NT2/D1 (cell line): ENCODE measurements at regions not wholly inside any gene's neighbourhood (a gene's known extent, or its start where the extent isn't known, plus 50 kb on each side); places are given as distances from the start of the nearest gene placed in this dataset.

Experiments
- DNase-seq: peaks from one replicate; pipeline ENCODE4 v3.0.0-alpha.2; 2011; ENCODE audit warnings: low read depth, low spot score
- H3K27me3 ChIP-seq: 2 replicates; pipeline ENCODE4 v1.6.0; 2011; ENCODE audit warnings: mild to moderate bottlenecking; ENCODE audit not compliant: insufficient read length, insufficient read depth
- H3K36me3 ChIP-seq: 2 replicates; pipeline ENCODE4 v1.6.1; 2011; ENCODE audit warnings: mild to moderate bottlenecking, low read length, mixed read lengths; ENCODE audit not compliant: insufficient read depth, insufficient read length
- H3K4me1 ChIP-seq: 2 replicates; pipeline ENCODE4 v1.5.1; 2011; ENCODE audit not compliant: insufficient read depth, insufficient read length
- H3K4me3 ChIP-seq: 2 replicates; pipeline ENCODE4 v1.5.1; 2011; ENCODE audit warnings: low read depth; ENCODE audit not compliant: insufficient read length
- H3K9ac ChIP-seq: 2 replicates; pipeline ENCODE4 v1.6.0; 2011; ENCODE audit warnings: low read depth; ENCODE audit not compliant: insufficient read length
- H3K9me3 ChIP-seq: 2 replicates; pipeline ENCODE4 v1.5.1; 2011; ENCODE audit warnings: mild to moderate bottlenecking, low read length; ENCODE audit not compliant: insufficient read depth
- SUZ12 ChIP-seq: IDR thresholded peaks from 2 replicates; pipeline ENCODE4 v1.6.1; 2011; ENCODE audit not compliant: insufficient read length, insufficient read depth; ENCODE audit errors: extremely low read depth
- YY1 ChIP-seq: IDR thresholded peaks from 2 replicates; pipeline ENCODE4 v1.6.1; 2011; ENCODE audit not compliant: insufficient read length, insufficient read depth
- ZNF274 ChIP-seq: IDR thresholded peaks from 2 replicates; pipeline ENCODE4 v1.6.1; 2011; ENCODE audit warnings: mild to moderate bottlenecking, low read depth, low read length

DNA sequence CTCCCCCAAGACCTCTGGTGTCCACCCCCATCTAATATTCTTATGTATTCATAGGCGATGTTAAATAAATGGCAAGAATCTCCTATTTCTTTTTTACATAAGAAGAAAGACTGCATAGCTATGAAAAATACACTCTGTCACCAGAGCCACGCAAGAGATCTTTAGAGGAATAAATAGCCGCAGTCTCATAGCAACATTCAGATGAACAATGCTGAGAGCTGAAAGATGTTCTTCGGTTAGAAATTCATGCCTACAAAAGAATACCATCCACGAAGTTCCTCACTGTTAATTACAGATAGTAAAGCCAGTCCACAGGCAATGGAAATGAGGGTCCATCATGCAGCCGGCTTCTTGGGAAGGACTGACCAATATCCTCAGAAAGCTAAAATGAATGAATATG, 76.0 kb upstream of the SOD1 start:
- H3K4me3 ChIP-seq = no peak overlapping the region
- DNase-seq = no peak
- H3K27me3 ChIP-seq = no peaks in the 10 kb centered on the region
- H3K4me1 ChIP-seq = no peaks in the 10 kb centered on the region
- H3K36me3 ChIP-seq = no peaks in the 10 kb centered on the region
- TF ChIP-seq YY1 (no peak), ZNF274 (no peak), SUZ12 (no peak)
- no peaks in the 10 kb centered on the region for H3K9me3 ChIP-seq
- peak overlapping the region; percentile 29 for H3K9ac ChIP-seq

DNA sequence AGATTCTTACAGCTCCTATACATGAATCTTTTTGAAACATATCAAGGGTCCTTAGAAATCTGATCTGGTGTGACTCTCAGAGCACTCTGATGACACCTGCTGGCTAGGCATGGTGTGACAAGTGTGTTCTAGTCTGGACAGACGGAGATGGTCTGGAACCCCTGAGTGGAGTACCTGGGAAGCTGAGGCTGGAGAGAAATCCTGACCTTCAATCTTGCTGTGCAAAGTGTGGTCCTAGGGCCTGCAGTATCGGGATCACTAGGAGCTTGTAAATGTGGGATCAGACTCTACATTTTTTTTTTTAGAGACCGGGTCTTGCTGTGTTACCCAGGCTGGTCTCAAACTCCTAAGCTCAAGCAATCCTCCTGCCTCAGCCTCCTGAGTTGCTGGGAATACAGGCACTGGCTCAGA, 78.6 kb upstream of the SOD1 start:
- no peak for TF ChIP-seq SUZ12
- TF ChIP-seq YY1 = no peak
- TF ChIP-seq ZNF274 = no peak
- DNase-seq = peak; percentile 84

DNA sequence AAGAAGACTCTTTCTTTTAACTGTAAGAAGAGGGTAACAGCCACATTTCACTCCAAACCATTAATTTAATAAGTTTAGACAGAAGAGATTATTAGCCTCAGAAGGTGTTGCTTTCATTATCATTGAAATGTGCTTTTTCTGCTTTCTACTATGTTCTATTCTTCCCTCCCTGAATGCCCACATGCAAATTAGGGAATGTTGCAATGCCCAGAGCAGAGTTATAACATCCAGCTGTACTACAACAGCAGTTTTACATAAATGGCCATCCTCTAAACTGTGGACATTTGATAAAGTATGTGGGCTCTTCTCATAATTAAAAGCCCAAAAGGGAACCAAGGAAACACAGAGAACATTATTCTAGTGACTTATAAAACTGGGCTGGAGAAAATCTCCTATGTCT, 82.2 kb upstream of the SOD1 start:
- peaks cover 15% of the 10 kb centered on the region for H3K9me3 ChIP-seq
- H3K4me3 ChIP-seq = no peak overlapping the region
- no peak for DNase-seq
- H3K4me1 ChIP-seq = no peaks in the 10 kb centered on the region
- H3K36me3 ChIP-seq = no peaks in the 10 kb centered on the region
- H3K9ac ChIP-seq = no peak overlapping the region
- TF ChIP-seq SUZ12 (no peak), ZNF274 (no peak), YY1 (no peak)
- H3K27me3 ChIP-seq = no peaks in the 10 kb centered on the region

More for the DNA sequence above, 78.6 kb upstream of the SOD1 start:
- Histone ChIP-seq H3K4me3 (no peak overlapping the region), H3K4me1 (no peaks in the 10 kb centered on the region), H3K27me3 (no peaks in the 10 kb centered on the region), H3K9ac (no peak overlapping the region), H3K36me3 (no peaks in the 10 kb centered on the region), H3K9me3 (no peaks in the 10 kb centered on the region)

DNA sequence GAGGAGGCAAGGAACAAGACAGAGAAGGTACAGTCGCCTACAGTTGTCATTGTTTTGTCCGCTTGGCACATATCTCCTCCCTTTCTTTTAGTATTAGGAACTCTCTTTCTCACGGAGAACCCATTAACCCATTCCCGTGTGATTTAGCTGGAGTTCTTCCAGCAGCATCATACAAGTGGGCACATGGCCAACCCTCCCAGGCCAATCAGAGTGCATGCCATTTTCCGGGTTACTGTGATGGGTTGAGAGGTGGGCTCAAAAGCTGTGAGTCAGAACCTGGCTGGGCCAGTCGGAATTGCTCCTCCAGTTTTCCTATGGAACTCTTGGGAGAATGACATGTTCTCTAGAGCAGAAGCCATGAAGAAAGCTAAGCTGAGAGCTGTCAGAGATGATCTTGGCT, 83.1 kb upstream of the SOD1 start:
- no peak for DNase-seq

DNA sequence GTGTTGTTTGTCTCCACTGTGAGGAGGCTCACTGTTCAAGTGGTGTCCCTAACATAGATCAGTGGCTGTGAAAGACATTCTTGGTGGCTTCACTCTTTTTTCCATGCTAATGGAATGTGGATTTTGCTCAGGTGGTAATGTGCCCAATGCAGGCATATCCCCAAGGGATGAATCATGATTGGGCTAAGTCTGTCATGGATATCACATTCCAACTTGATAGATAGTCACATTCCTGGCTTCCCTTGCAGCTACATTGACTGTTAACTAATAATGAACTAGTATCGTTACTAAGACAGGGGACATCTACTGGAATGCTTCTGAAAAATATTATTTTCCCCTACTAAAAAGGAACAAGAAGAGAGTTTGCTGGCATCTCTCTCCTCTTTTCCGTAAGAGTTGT, 86.3 kb upstream of the SOD1 start:
- no peak overlapping the region for H3K9ac ChIP-seq

More for the DNA sequence above, 83.1 kb upstream of the SOD1 start:
- Histone ChIP-seq H3K4me3 (no peak overlapping the region), H3K4me1 (no peaks in the 10 kb centered on the region), H3K9me3 (peaks cover 15% of the 10 kb centered on the region), H3K36me3 (no peaks in the 10 kb centered on the region), H3K9ac (no peak overlapping the region), H3K27me3 (no peaks in the 10 kb centered on the region)
- TF ChIP-seq YY1 (no peak), ZNF274 (no peak), SUZ12 (no peak)

DNA sequence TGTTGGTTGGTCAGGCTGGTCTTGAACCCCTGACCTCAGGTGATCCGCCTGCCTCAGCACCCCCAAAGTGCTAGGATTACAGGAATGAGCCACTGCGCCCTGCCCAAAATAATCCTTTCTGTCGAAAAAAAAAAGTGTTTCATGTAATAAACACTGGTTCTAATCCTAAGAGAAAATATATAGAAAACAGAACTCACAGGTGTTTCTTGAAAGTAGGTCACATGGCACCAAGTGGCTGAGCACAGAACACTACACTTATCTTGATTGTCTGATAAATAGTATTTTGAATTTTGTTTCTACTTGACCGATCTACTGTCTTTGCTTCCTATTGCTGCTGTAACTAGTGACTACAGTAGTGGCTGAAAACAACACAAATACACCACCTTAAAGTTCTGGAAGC, 87.6 kb upstream of the SOD1 start:
- Histone ChIP-seq H3K4me3 (no peak overlapping the region), H3K9me3 (peaks cover 15% of the 10 kb centered on the region), H3K36me3 (no peaks in the 10 kb centered on the region), H3K4me1 (peaks cover under 1% of the 10 kb centered on the region), H3K27me3 (no peaks in the 10 kb centered on the region), H3K9ac (no peak overlapping the region)
- no peak for DNase-seq
- TF ChIP-seq ZNF274 = no peak
- TF ChIP-seq SUZ12 = no peak
- TF ChIP-seq YY1 = no peak

More for the DNA sequence above, 86.3 kb upstream of the SOD1 start:
- no peak for TF ChIP-seq ZNF274
- peaks cover 15% of the 10 kb centered on the region for H3K9me3 ChIP-seq
- no peak for DNase-seq
- H3K36me3 ChIP-seq = no peaks in the 10 kb centered on the region
- H3K4me1 ChIP-seq = no peaks in the 10 kb centered on the region
- H3K27me3 ChIP-seq = no peaks in the 10 kb centered on the region
- H3K4me3 ChIP-seq = no peak overlapping the region

DNA sequence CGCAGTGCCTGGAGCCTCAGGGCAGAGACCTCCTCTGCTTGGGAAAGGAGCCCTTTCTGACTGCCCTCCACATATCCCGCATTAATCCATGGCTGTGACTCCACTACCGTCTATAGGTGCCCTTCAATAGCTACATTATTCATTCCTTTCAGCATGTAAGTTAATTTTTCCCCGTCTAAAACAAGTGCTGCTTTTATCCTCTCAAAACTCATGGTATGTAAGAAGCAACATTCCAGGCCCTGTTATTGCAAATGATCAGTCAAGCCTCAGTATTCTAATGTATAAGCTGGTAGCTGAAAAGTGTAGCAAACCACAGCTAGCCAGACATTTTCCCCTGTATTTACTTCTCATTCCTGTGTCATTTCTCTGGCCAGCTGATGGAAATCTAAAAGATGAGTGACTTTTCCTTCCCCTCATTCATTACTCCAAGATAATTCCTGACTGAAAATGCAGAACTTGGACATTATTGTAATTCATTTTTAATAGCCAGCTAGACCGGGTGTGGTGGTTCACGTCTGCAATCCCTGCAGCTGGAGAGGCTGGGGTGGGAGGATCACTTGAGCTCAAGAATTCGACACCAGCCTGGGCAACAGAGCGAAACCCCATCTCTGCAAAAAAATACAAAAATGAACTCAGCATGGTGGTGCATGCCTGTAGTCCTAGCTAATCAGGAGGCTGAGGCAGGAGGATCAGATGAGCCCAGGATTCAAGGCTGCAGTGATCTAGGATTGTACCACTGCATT, 88.5 kb upstream of the SOD1 start:
- Histone ChIP-seq H3K27me3 (no peaks in the 10 kb centered on the region), H3K9ac (no peak overlapping the region), H3K4me3 (no peak overlapping the region), H3K9me3 (peaks cover 15% of the 10 kb centered on the region), H3K4me1 (peaks cover 5% of the 10 kb centered on the region), H3K36me3 (no peaks in the 10 kb centered on the region)
- TF ChIP-seq SUZ12 (no peak), ZNF274 (no peak), YY1 (no peak)
- no peak for DNase-seq
